DND-41 (cell line): ENCODE measurements at regions not wholly inside any gene's neighbourhood (a gene's known extent, or its start where the extent isn't known, plus 50 kb on each side); places are given as distances from the start of the nearest gene placed in this dataset.

Experiments used
- CTCF ChIP-seq: IDR thresholded peaks from 2 replicates; pipeline ENCODE4 v1.5.1; 2012; ENCODE audit warnings: borderline replicate concordance, low read length, moderate library complexity, mild to moderate bottlenecking; ENCODE audit not compliant: poor library complexity, severe bottlenecking; ENCODE audit errors: extremely low read depth
- EZH2 ChIP-seq: IDR thresholded peaks from 3 replicates; pipeline ENCODE4 v1.6.1; 2012; ENCODE audit warnings: borderline replicate concordance, low read depth, mild to moderate bottlenecking, moderate library complexity, low read length, inconsistent platforms; ENCODE audit not compliant: severe bottlenecking

GRCh38 chr6:139641376-139641775 is 266.9 kb upstream of the CITED2 start:
- TF ChIP-seq CTCF (no peak), EZH2 (no peak)
